GM23338 (cell line): ENCODE measurements at regions not wholly inside any gene's neighbourhood (a gene's known extent, or its start where the extent isn't known, plus 50 kb on each side); places are given as distances from the start of the nearest gene placed in this dataset.

ENCODE experiments used
- CREB1 ChIP-seq: fragments of 250-450 bp; sonication (Bioruptor Pico); IDR thresholded peaks from 2 replicates; pipeline ENCODE4 v1.5.0; 2020; ENCODE audit warnings: low read depth, mild to moderate bottlenecking, moderate library complexity
- CTCF ChIP-seq, 2 experiments: fragments of 200-600 bp in 1 of 2; sonication (generic) in 1 of 2; conservative IDR thresholded peaks; 2 replicates each; pipeline versions ENCODE4 v1.5.1 to v1.6.1; 2016 to 2017; ENCODE audit warnings: antibody characterized with exemption in 2 of 2, low read depth in 2 of 2, mild to moderate bottlenecking in 2 of 2, moderate library complexity in 1 of 2
- ETS1 ChIP-seq: IDR thresholded peaks from 2 replicates; pipeline ENCODE4 v1.6.1; 2016; ENCODE audit warnings: antibody characterized with exemption
- EZH2 ChIP-seq: fragments of 200-600 bp; sonication (generic); IDR thresholded peaks from one replicate; pipeline ENCODE4 v1.8.0; 2017; ENCODE audit warnings: antibody characterized with exemption, mild to moderate bottlenecking, low read depth; ENCODE audit not compliant: unreplicated experiment
- EZH2phosphoT487 ChIP-seq: fragments of 200-600 bp; sonication (generic); IDR thresholded peaks from one replicate; pipeline ENCODE4 v1.8.1; 2018; ENCODE audit warnings: antibody characterized with exemption; ENCODE audit not compliant: unreplicated experiment
- JUNB ChIP-seq: IDR thresholded peaks from one replicate; pipeline ENCODE4 v1.6.1; 2016; ENCODE audit warnings: antibody characterized with exemption; ENCODE audit not compliant: unreplicated experiment
- NANOG ChIP-seq: IDR thresholded peaks from 2 replicates; pipeline ENCODE4 v1.6.1; 2016; ENCODE audit warnings: antibody characterized with exemption, borderline replicate concordance
- POLR2AphosphoS5 ChIP-seq: IDR thresholded peaks from 2 replicates; pipeline ENCODE4 v1.6.1; 2016; ENCODE audit warnings: antibody characterized with exemption, low read depth
- REST ChIP-seq: IDR thresholded peaks from one replicate; pipeline ENCODE4 v1.6.1; 2018; ENCODE audit warnings: antibody characterized with exemption; ENCODE audit not compliant: unreplicated experiment
- STAT1 ChIP-seq: IDR thresholded peaks from one replicate; pipeline ENCODE4 v1.6.1; 2016; ENCODE audit warnings: antibody characterized with exemption; ENCODE audit not compliant: unreplicated experiment
- ZNF114 ChIP-seq: fragments of 250-450 bp; sonication (Bioruptor Pico); IDR thresholded peaks from 2 replicates; pipeline ENCODE4 v1.5.0; 2020; ENCODE audit warnings: mild to moderate bottlenecking, moderate library complexity
- ZNF462 ChIP-seq: fragments of 250-450 bp; sonication (Bioruptor Pico); IDR thresholded peaks from 2 replicates; pipeline ENCODE4 v1.5.0; 2020; ENCODE audit warnings: mild to moderate bottlenecking, moderate library complexity

GRCh38 chr2:215493376-215493775, 57.5 kb upstream of the FN1 start:
- TF ChIP-seq CTCF (conservative IDR thresholded peaks at IDR 0.05; ENCODE audit: low read depth in 2 of 2): no peak
- no peak for TF ChIP-seq EZH2phosphoT487
- TF ChIP-seq REST: no peak
- no peak for TF ChIP-seq POLR2AphosphoS5
- TF ChIP-seq EZH2: no peak
- no peak for TF ChIP-seq NANOG
- TF ChIP-seq ETS1: no peak
- no peak for TF ChIP-seq CREB1 (CRISPR knock-in tag)
- no peak for TF ChIP-seq JUNB
- TF ChIP-seq STAT1: no peak
- no peak for TF ChIP-seq ZNF114 (CRISPR knock-in tag)
- no peak for TF ChIP-seq ZNF462 (CRISPR knock-in tag)
